C4-2B (cell line): ENCODE measurements at regions not wholly inside any gene's neighbourhood (a gene's known extent, or its start where the extent isn't known, plus 50 kb on each side); places are given as distances from the start of the nearest gene placed in this dataset.

Experiments
- H3K27ac ChIP-seq: fragments of 450-650 bp; 2 replicates; pipeline ENCODE4 v1.5.1; 2017
- CTCF ChIP-seq: fragments of 450-650 bp; conservative IDR thresholded peaks from 2 replicates; pipeline ENCODE4 v1.5.1; 2017; ENCODE audit warnings: mild to moderate bottlenecking
- ZFX ChIP-seq: fragments of 450-650 bp; IDR thresholded peaks from 2 replicates; pipeline ENCODE4 v1.6.1; 2017

DNA sequence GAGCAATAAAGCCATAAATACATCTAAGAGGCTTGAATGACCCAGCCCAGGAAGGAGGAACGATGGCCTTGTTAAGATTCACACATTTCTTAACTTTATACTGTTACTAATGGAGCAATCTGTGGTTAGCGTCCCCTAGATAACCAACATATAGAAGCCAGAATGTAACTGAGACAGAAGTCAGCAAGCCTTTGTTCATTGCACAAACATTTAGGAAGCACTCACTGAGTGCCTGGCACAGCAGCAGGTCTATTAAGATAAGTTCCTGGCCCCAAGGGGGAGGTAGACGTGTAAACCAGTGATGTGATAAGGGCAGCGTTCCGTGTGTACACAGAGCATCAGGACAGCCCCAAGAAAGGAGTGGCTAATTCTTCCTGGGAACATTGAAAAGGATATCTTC lies 63.6 kb upstream of the ATL2 start:
- H3K27ac ChIP-seq = peak overlapping the region; percentile 37
- no peak for TF ChIP-seq ZFX
- TF ChIP-seq CTCF = no peak; the same call in 1 of the 2 replicates

- TF ChIP-seq ZFX (no peak), CTCF (no peak)
- no peak overlapping the region; the same call in 1 of the 2 replicates for H3K27ac ChIP-seq
Measured at GRCh38 chr2:38439863-38440262, 62.8 kb upstream of the ATL2 start.

GRCh38 chr2:38438883-38439612 lies 62.0 kb upstream of the ATL2 start:
- H3K27ac ChIP-seq = no peak overlapping the region

GRCh38 chr2:38438133-38438882 lies 61.2 kb upstream of the ATL2 start:
- TF ChIP-seq ZFX = no peak
- no peak overlapping the region for H3K27ac ChIP-seq

More at GRCh38 chr2:38438883-38439612, 62.0 kb upstream of the ATL2 start:
- no peak for TF ChIP-seq ZFX

DNA sequence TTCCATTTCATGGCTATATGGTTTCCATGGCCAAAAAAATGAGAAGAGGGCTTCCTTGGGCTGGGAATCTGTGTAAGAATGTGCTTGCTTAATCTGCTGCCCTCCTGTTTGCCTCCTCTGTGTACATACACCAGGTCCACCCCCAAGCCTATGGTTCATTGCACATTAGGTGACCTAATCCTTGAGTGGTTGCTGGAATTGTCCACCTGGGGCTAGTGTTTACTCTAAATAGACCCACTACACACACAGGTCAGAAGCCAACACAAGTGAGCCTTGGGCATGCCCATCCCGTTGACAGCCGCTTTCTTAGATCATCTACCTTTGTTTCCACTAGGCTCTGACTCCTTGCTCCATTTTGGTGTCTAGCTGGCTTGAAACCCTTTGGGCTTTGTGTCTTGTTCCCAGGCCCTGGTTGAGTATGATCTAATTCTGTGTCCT lies 59.2 kb upstream of the ATL2 start:
- TF ChIP-seq ZFX (no peak), CTCF (no peak)
- no peak overlapping the region for H3K27ac ChIP-seq

- no peak overlapping the region for H3K27ac ChIP-seq
- TF ChIP-seq ZFX (no peak), CTCF (no peak)
Measured at GRCh38 chr2:38435775-38436174, 58.7 kb upstream of the ATL2 start.

DNA sequence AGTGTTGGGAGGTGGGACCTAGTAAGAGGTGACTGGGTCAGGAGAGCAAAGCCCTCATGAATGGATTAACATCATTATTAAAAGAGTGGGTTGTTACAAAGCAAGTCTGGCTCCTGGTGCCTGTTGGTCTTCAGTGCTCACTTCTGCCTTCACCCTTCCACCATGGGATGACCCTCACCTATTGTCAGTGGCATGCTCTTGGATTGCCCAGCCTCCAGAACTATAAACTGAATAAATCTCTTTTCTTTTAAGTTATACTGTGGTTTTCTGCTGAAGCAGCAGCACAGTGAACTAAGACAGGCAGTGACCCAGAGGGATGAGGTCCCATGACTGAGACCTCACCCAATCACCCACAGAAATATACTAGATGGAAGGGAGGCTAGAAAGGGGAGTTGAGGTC lies 57.5 kb upstream of the ATL2 start:
- no peak overlapping the region for H3K27ac ChIP-seq
- no peak for TF ChIP-seq ZFX

DNA sequence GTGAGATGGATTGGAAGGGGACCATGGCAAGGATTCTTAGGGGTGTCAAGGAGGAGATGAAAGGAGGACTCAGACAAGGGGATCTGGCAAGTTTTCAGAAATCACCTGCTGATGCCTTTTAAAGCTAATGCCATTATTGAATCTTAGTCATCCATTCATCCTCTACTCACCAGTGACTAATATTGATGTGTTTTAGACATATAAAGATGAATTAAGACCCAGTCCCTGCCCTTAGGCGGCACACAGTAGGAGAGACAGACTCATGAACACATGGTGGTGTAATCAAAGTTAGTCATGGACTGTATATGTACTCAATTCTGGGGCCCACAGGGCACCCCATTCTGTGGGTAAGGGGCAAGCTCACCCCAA lies 56.5 kb upstream of the ATL2 start:
- no peak overlapping the region for H3K27ac ChIP-seq
- TF ChIP-seq ZFX = no peak
- no peak for TF ChIP-seq CTCF
